Ishikawa (cell line): ENCODE measurements at regions not wholly inside any gene's neighbourhood (a gene's known extent, or its start where the extent isn't known, plus 50 kb on each side); places are given as distances from the start of the nearest gene placed in this dataset.

Experiments
- CEBPB ChIP-seq: IDR thresholded peaks from 2 replicates; pipeline ENCODE4 v1.6.1; 2012
- CREB1 ChIP-seq: IDR thresholded peaks from 2 replicates; pipeline ENCODE4 v1.6.1; 2012; ENCODE audit warnings: low read depth
- EGR1 ChIP-seq: IDR thresholded peaks from 2 replicates; pipeline ENCODE4 v1.6.1; 2012
- EP300 ChIP-seq: IDR thresholded peaks from 2 replicates; pipeline ENCODE4 v1.6.1; 2012; ENCODE audit warnings: borderline replicate concordance
- FOXM1 ChIP-seq: IDR thresholded peaks from 2 replicates; pipeline ENCODE4 v1.6.1; 2012; ENCODE audit warnings: low read depth, borderline replicate concordance
- NFIC ChIP-seq: IDR thresholded peaks from 2 replicates; pipeline ENCODE4 v1.6.1; 2012
- RAD21 ChIP-seq: IDR thresholded peaks from 2 replicates; pipeline ENCODE4 v1.6.1; 2012; ENCODE audit warnings: low read depth
- TAF1 ChIP-seq: IDR thresholded peaks from 2 replicates; pipeline ENCODE4 v1.6.1; 2012; ENCODE audit warnings: low read depth, mild to moderate bottlenecking
- TCF12 ChIP-seq: IDR thresholded peaks from 2 replicates; pipeline ENCODE4 v1.6.1; 2012; ENCODE audit warnings: low read depth
- TEAD4 ChIP-seq: IDR thresholded peaks from 2 replicates; pipeline ENCODE4 v1.6.1; 2012
- YY1 ChIP-seq: IDR thresholded peaks from 2 replicates; pipeline ENCODE4 v1.6.1; 2012; ENCODE audit warnings: low read depth
- ZBTB7A ChIP-seq: IDR thresholded peaks from 2 replicates; pipeline ENCODE4 v1.6.1; 2012; ENCODE audit warnings: low read depth
- TF ChIP-seq, protein P1 (sequence below): IDR thresholded peaks from 2 replicates; pipeline ENCODE4 v1.6.1; 2012
- TF ChIP-seq, protein P2 (sequence below): IDR thresholded peaks from 2 replicates; pipeline ENCODE4 v1.6.1; 2012
- TF ChIP-seq, protein P3 (sequence below): IDR thresholded peaks from 2 replicates; pipeline ENCODE4 v1.6.1; 2012; ENCODE audit warnings: low read depth, mild to moderate bottlenecking

- TF ChIP-seq, protein P1, sequence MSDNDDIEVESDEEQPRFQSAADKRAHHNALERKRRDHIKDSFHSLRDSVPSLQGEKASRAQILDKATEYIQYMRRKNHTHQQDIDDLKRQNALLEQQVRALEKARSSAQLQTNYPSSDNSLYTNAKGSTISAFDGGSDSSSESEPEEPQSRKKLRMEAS: no peak
- TF ChIP-seq CREB1 (no peak), EGR1 (no peak), NFIC (no peak), RAD21 (no peak), TAF1 (no peak), EP300 (no peak)
Measured at GRCh38 chr5:138645778-138646575, 70.8 kb upstream of the HSPA9 start.

DNA sequence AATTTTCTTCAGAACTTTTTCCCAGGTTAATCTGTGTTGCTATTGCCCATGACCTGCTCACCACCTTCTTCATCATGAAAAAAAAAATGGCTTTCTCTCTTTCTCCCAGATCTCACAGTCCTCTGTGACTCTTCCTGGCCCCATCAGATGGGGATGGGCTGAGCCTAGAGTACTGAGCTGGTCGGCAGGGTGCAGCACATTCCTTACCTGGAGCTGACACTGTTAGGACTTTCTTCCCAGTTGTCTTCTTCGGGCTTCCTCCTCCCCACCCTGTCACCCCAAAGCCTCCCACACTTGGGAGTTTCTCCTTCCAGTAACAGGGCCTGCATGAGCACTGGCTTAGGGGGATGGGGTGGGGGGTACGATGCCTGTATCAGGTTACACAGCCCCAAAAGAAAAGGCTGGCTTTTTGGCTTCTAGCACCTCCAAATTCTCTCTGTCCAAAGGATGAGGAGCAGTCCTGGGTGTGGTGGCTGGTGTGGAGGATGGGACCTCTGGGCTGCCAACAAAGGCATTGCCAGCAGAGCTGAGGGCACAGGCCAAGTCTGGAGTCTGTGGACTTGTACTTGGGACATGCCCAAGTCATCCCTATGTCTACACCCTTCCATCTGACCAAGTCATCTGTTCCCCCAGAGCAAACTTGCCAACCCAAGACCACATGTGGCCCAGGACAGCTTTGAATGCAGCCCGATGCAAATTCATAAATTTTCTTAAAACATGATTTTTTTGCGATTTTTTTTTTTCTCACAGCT is 68.0 kb upstream of the HSPA9 start:
- TF ChIP-seq RAD21 (peak; percentile 15; the same call in 1 of the 2 replicates), CEBPB (no peak)

DNA sequence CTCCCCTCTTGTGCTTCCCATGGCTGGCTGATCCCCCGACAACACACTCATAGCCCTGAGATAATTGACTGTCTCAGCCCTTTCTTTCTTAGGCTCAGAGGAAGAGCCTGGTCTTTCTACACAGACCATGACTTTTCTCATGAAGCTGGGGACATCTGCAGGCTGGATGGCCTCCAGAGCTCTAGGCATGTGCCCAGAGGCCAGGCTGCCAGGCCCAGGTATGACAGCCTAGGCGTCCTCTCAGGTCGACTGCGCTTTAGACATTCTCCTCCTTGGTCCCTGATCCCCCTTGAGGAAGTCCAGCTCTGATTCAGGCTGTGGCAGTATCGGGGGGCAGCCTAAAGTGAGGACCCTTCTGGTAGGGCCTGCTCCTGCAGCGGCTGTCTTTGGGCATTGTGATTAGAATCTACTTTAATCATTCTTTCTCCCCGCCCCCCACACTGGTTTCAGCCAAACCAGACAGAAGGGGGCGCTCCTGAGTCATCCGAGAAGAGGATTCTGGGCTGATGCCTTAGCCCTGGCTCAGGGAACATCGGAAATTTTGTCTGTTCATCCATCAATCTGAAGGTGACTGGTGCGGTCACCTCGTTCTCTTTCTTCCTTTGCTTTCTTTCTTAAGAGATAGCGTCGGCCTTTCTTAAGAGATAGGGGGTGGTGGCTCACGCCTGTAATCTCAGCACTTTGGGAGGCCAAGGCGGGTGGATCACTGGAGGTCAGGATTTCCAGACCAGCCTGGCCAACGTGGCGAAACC is 66.5 kb upstream of the HSPA9 start:
- TF ChIP-seq TCF12 (peak; percentile 17; the same call in 1 of the 2 replicates), CREB1 (no peak), RAD21 (peak; percentile 96)
- TF ChIP-seq, protein P1: no peak

GRCh38 chr5:138640646-138641254 is 65.5 kb upstream of the HSPA9 start:
- TF ChIP-seq TAF1 (no peak), FOXM1 (no peak), TEAD4 (no peak), ZBTB7A (no peak), EP300 (no peak), YY1 (no peak), EGR1 (no peak), RAD21 (no peak), NFIC (no peak), CEBPB (no peak), TCF12 (no peak), CREB1 (no peak)
- TF ChIP-seq, protein P1: no peak
- TF ChIP-seq, protein P2, sequence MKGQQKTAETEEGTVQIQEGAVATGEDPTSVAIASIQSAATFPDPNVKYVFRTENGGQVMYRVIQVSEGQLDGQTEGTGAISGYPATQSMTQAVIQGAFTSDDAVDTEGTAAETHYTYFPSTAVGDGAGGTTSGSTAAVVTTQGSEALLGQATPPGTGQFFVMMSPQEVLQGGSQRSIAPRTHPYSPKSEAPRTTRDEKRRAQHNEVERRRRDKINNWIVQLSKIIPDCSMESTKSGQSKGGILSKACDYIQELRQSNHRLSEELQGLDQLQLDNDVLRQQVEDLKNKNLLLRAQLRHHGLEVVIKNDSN: no peak
- TF ChIP-seq, protein P3, sequence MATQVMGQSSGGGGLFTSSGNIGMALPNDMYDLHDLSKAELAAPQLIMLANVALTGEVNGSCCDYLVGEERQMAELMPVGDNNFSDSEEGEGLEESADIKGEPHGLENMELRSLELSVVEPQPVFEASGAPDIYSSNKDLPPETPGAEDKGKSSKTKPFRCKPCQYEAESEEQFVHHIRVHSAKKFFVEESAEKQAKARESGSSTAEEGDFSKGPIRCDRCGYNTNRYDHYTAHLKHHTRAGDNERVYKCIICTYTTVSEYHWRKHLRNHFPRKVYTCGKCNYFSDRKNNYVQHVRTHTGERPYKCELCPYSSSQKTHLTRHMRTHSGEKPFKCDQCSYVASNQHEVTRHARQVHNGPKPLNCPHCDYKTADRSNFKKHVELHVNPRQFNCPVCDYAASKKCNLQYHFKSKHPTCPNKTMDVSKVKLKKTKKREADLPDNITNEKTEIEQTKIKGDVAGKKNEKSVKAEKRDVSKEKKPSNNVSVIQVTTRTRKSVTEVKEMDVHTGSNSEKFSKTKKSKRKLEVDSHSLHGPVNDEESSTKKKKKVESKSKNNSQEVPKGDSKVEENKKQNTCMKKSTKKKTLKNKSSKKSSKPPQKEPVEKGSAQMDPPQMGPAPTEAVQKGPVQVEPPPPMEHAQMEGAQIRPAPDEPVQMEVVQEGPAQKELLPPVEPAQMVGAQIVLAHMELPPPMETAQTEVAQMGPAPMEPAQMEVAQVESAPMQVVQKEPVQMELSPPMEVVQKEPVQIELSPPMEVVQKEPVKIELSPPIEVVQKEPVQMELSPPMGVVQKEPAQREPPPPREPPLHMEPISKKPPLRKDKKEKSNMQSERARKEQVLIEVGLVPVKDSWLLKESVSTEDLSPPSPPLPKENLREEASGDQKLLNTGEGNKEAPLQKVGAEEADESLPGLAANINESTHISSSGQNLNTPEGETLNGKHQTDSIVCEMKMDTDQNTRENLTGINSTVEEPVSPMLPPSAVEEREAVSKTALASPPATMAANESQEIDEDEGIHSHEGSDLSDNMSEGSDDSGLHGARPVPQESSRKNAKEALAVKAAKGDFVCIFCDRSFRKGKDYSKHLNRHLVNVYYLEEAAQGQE: no peak

- TF ChIP-seq CEBPB (no peak), RAD21 (no peak), TCF12 (no peak), TEAD4 (no peak), FOXM1 (no peak), EGR1 (no peak), ZBTB7A (no peak), EP300 (no peak), CREB1 (no peak), NFIC (no peak), TAF1 (no peak), YY1 (no peak)
- TF ChIP-seq, protein P2: no peak
- TF ChIP-seq, protein P1: no peak
- TF ChIP-seq, protein P3: no peak
Measured at GRCh38 chr5:138640138-138640537, 64.9 kb upstream of the HSPA9 start.
